GM21619 (cell line): ENCODE measurements at regions not wholly inside any gene's neighbourhood (a gene's known extent, or its start where the extent isn't known, plus 50 kb on each side); places are given as distances from the start of the nearest gene placed in this dataset.

Source experiments
- ATAC-seq: cut with Tn5 transposase; IDR thresholded peaks from one replicate; pipeline ENCODE4 v1.9.1; 2021; ENCODE audit not compliant: unreplicated experiment

GRCh38 chrX:40282946-40283660 is 185.3 kb upstream of the BCOR start:
- no peak for ATAC-seq

- no peak for ATAC-seq
These were observed 184.6 kb upstream of the BCOR start for GRCh38 chrX:40282348-40282747.

- no peak for ATAC-seq
These were observed 183.7 kb upstream of the BCOR start for GRCh38 chrX:40281336-40282005.

- no peak for ATAC-seq
These were observed 182.0 kb upstream of the BCOR start for GRCh38 chrX:40279762-40280161.

GRCh38 chrX:40279091-40279430 is 181.3 kb upstream of the BCOR start:
- no peak for ATAC-seq

- no peak for ATAC-seq
These were observed 180.8 kb upstream of the BCOR start for GRCh38 chrX:40278340-40279090.

GRCh38 chrX:40277672-40278071 is 179.9 kb upstream of the BCOR start:
- no peak for ATAC-seq

GRCh38 chrX:40273356-40274050 is 175.7 kb upstream of the BCOR start:
- no peak for ATAC-seq

- no peak for ATAC-seq
These were observed 175.0 kb upstream of the BCOR start for GRCh38 chrX:40272776-40273175.

- no peak for ATAC-seq
These were observed 174.4 kb upstream of the BCOR start for GRCh38 chrX:40272141-40272540.

- no peak for ATAC-seq
These were observed 170.4 kb upstream of the BCOR start for GRCh38 chrX:40268188-40268520.

GRCh38 chrX:40267334-40268187 is 169.8 kb upstream of the BCOR start:
- ATAC-seq: no peak

GRCh38 chrX:40266490-40267333 is 169.0 kb upstream of the BCOR start:
- ATAC-seq: no peak

GRCh38 chrX:40265936-40266335 is 168.2 kb upstream of the BCOR start:
- no peak for ATAC-seq

GRCh38 chrX:40263014-40263560 is 165.3 kb upstream of the BCOR start:
- no peak for ATAC-seq

GRCh38 chrX:40262157-40263013 is 164.6 kb upstream of the BCOR start:
- no peak for ATAC-seq

GRCh38 chrX:40261833-40262156 is 164.0 kb upstream of the BCOR start:
- no peak for ATAC-seq

GRCh38 chrX:40260146-40260747 is 162.5 kb upstream of the BCOR start:
- ATAC-seq: no peak
